ENCODE measurements at regions not wholly inside any gene's neighbourhood (a gene's known extent, or its start where the extent isn't known, plus 50 kb on each side); places are given as distances from the start of the nearest gene placed in this dataset.

DNA sequence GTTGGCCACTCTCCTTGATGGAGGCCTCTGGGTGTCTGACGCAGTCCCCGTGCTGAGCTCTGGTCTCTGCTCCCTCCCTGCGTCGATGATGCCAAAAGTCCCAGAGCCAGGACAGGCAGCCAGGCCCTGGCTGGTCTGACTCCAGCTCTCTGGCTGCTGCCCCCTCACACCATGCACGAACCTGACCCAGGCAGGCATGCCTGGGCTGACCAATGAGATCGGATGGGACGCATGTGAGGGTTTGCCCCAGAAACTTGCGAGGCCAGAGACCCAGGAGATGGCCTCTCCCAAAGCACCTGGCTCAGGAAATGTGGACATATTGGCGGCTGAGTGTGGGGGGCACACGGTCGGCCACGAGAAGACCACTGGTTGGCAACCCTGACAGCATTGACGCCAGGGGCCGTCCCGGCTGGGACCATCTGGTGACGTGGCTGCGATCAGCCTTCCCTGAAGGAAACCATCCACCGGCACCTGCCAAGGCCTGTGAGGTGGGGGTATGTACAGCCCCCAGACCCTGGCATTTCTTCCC, 51.2 kb upstream of the FRMD1 start:
- H3K27ac ChIP-seq (ENCODE audit: low read length) = no peak overlapping the region
- no peaks in the 10 kb centered on the region for H3K9me3 ChIP-seq (ENCODE audit: control insufficient read depth in 2 of 2, low read length in 2 of 2)
- H3K4me1 ChIP-seq (ENCODE audit: control insufficient read depth, insufficient read depth, low read length) = peaks cover 6% of the 10 kb centered on the region
- H3K36me3 ChIP-seq (ENCODE audit: control insufficient read depth in 2 of 2, insufficient read depth in 2 of 2, low read length in 2 of 2) = no peaks in the 10 kb centered on the region
- H3K4me3 ChIP-seq (ENCODE audit: low read length in 2 of 2) = no peak overlapping the region
- H3K9ac ChIP-seq (ENCODE audit: low read length in 2 of 2) = no peak overlapping the region
- peaks cover 0 to 6% of the 10 kb centered on the region in 2 donors for H3K27me3 ChIP-seq (ENCODE audit: control insufficient read depth in 1 of 2, insufficient read depth in 2 of 2, low read length in 2 of 2)

DNA sequence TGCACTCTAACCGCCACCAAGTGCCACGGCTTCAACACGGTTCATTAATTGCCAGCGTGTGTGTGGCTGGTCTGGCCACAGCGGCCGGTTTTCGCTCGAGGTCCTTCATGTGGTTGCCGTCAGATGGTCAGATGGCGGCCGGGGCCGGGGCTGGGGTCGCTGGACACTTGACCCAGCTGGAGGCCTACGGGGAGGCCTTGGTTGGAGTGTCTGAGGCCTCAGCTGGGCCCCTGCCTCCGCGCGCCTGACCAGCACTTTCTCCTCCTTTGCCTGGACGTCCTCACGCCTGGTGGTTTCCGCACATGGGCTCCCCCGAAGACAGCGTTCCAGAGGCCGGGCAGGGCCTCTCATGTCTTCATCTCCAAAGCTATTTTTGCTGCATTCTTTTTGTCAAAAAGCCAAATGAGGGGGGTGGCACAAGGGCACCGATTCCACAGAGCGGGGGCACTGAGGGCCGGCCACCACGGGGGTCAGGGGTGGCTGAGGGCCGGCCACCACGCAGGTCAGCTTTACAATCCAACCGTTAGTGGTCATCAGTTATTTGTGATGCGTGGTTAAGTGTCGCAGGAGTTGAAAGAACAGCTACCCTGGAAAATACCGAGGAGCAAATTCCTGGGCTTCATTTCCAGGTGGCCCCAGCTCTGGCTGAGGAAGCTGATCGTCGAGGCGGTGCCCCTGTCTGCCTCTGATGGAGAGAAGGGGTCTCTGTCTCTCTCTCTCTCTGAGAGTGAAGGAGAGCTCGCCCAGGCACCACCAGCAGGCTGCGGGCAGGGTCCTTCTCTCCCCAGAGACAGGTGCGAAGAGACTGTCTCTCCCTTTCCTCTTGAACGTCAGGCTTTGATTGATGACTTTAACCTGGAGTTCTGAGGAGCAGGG, 50.5 kb upstream of the FRMD1 start:
- Histone ChIP-seq H3K27ac (ENCODE audit: low read length) (no peak overlapping the region), H3K9me3 (ENCODE audit: control insufficient read depth in 2 of 2, low read length in 2 of 2) (no peaks in the 10 kb centered on the region), H3K27me3 (ENCODE audit: control insufficient read depth in 1 of 2, insufficient read depth in 2 of 2, low read length in 2 of 2) (peaks cover 0 to 6% of the 10 kb centered on the region in 2 donors), H3K9ac (ENCODE audit: low read length in 2 of 2) (no peak overlapping the region), H3K4me1 (ENCODE audit: control insufficient read depth, insufficient read depth, low read length) (peaks cover 6% of the 10 kb centered on the region), H3K36me3 (ENCODE audit: control insufficient read depth in 2 of 2, insufficient read depth in 2 of 2, low read length in 2 of 2) (no peaks in the 10 kb centered on the region), H3K4me3 (ENCODE audit: low read length in 2 of 2) (no peak overlapping the region)

DNA sequence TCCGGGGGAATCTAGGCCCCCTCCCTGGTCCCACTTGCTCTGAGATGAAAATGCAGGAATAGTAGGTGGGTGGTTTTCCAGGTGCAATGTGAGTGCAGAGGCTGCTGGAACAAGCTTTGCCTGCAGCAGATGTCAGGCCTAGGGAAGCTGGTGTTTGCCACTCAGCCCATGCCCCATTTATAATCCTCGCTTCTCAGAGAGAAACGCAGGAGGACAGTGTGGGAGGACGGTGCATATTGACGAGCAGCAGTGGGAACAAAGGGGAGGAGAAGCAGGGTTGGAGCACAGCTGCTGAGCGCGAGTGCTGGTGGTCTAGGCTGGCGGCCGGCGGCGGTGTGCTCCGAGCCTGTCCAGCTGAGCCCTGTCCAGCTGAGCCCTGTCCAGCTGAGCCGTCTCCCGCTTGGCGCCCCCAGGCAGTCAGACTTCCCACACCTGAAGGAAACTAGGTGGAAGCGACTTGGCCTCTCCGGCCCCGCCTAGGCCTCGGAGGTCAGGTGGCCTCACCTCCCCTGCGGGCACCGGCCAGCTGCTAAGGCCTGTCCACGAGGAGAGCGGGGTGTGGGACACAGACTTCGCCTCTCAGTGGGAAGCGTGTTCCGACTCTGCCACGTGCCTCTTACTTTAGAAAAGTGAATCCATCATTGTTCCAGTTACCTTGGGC, 49.7 kb upstream of the FRMD1 start:
- Histone ChIP-seq H3K36me3 (ENCODE audit: control insufficient read depth in 2 of 2, insufficient read depth in 2 of 2, low read length in 2 of 2) (no peaks in the 10 kb centered on the region), H3K9me3 (ENCODE audit: control insufficient read depth in 2 of 2, low read length in 2 of 2) (no peaks in the 10 kb centered on the region), H3K27ac (ENCODE audit: low read length) (no peak overlapping the region), H3K4me3 (ENCODE audit: low read length in 2 of 2) (no peak overlapping the region), H3K4me1 (ENCODE audit: control insufficient read depth, insufficient read depth, low read length) (peaks cover 6% of the 10 kb centered on the region), H3K9ac (ENCODE audit: low read length in 2 of 2) (no peak overlapping the region), H3K27me3 (ENCODE audit: control insufficient read depth in 1 of 2, insufficient read depth in 2 of 2, low read length in 2 of 2) (peaks cover 0 to 6% of the 10 kb centered on the region in 2 donors)

All from stomach smooth muscle (tissue), 2 donors.